PC-3 (cell line): ENCODE measurements at regions not wholly inside any gene's neighbourhood (a gene's known extent, or its start where the extent isn't known, plus 50 kb on each side); places are given as distances from the start of the nearest gene placed in this dataset.

ENCODE experiments used
- ATAC-seq: fragments of 200-7000 bp; cut with Tn5 transposase; 2 replicates; pipeline ENCODE4 v1.9.1; 2020; ENCODE audit warnings: mild to moderate bottlenecking, moderate library complexity
- BruUV-seq: library from RNA; stranded (reverse); fragments of 400-500 nt; replicated peaks from 2 replicates; lab custom pipeline; 2021; lab: Mats Ljungman, UMichigan
- CTCF ChIA-PET: fragments of 300-600 bp; sonication (Branson Sonifier 250); formaldehyde crosslinking; loops from one replicate; lab custom pipeline; 2022; ENCODE audit warnings: antibody characterized with exemption; lab: Charles Lee
- POLR2A ChIA-PET: fragments of 300-600 bp; sonication (Branson Sonifier 250); formaldehyde crosslinking; loops from one replicate; lab custom pipeline; 2022; ENCODE audit warnings: antibody characterized with exemption; ENCODE audit not compliant: unreplicated experiment; lab: Charles Lee
- DNase-seq: peaks from one replicate; pipeline ENCODE4 v3.0.0-alpha.2; 2015
- H2AFZ ChIP-seq: fragments of 300-600 bp; sonication (generic); 2 replicates; pipeline ENCODE4 v1.6.0; 2016; ENCODE audit warnings: antibody characterized with exemption, low read length
- H3F3A ChIP-seq: fragments of 300-600 bp; sonication (generic); one replicate; pipeline ENCODE4 v1.6.0; 2017; ENCODE audit warnings: antibody characterized with exemption, low read length, control low read depth, mild to moderate bottlenecking; ENCODE audit not compliant: unreplicated experiment
- H3K27ac ChIP-seq: fragments of 300-600 bp; sonication (generic); 2 replicates; pipeline ENCODE4 v1.5.1; 2016; ENCODE audit warnings: mild to moderate bottlenecking, low read length
- H3K27me3 ChIP-seq: fragments of 300-600 bp; sonication (generic); 2 replicates; pipeline ENCODE4 v1.6.1; 2016; ENCODE audit warnings: low read length, mixed read lengths
- H3K36me3 ChIP-seq: fragments of 300-600 bp; sonication (generic); 2 replicates; pipeline ENCODE4 v1.6.1; 2016; ENCODE audit warnings: low read depth, mixed run types, low read length, mixed read lengths
- H3K4me1 ChIP-seq: fragments of 300-600 bp; sonication (generic); 2 replicates; pipeline ENCODE4 v1.5.1; 2016; ENCODE audit warnings: low read length; ENCODE audit not compliant: insufficient read depth
- H3K4me2 ChIP-seq: fragments of 300-600 bp; sonication (generic); 2 replicates; pipeline ENCODE4 v1.6.0; 2016; ENCODE audit warnings: low read length
- H3K4me3 ChIP-seq: fragments of 300-600 bp; sonication (generic); 2 replicates; pipeline ENCODE4 v1.5.1; 2016; ENCODE audit warnings: mild to moderate bottlenecking, low read length, mixed read lengths
- H3K79me2 ChIP-seq: fragments of 300-600 bp; sonication (generic); 2 replicates; pipeline ENCODE4 v1.6.1; 2017; ENCODE audit warnings: low read length, mixed read lengths
- H3K9ac ChIP-seq: fragments of 300-600 bp; sonication (generic); 2 replicates; pipeline ENCODE4 v1.6.0; 2016; ENCODE audit warnings: mild to moderate bottlenecking, low read length
- H3K9me2 ChIP-seq: fragments of 300-600 bp; sonication (generic); replicated peaks from 2 replicates; pipeline ENCODE4 v1.6.1; 2016; ENCODE audit warnings: mixed run types, low read length, mixed read lengths
- H3K9me3 ChIP-seq: fragments of 300-600 bp; sonication (generic); 2 replicates; pipeline ENCODE4 v1.6.1; 2016; ENCODE audit warnings: low read length, mixed read lengths
- H4K20me1 ChIP-seq: fragments of 300-600 bp; sonication (generic); 2 replicates; pipeline ENCODE4 v1.6.1; 2016; ENCODE audit warnings: low read length, mixed read lengths
- CTCF ChIP-seq: fragments of 300-600 bp; sonication (generic); conservative IDR thresholded peaks from 2 replicates; pipeline ENCODE4 v1.5.1; 2017; ENCODE audit warnings: antibody characterized with exemption, low read depth, mild to moderate bottlenecking, low read length
- EZH2 ChIP-seq: fragments of 300-600 bp; sonication (generic); IDR thresholded peaks from one replicate; pipeline ENCODE4 v1.6.1; 2017; ENCODE audit warnings: antibody characterized with exemption, mild to moderate bottlenecking, low read length; ENCODE audit not compliant: unreplicated experiment
- EZH2phosphoT487 ChIP-seq: fragments of 300-600 bp; sonication (generic); IDR thresholded peaks from 2 replicates; pipeline ENCODE4 v1.6.1; 2018; ENCODE audit warnings: mild to moderate bottlenecking, antibody characterized with exemption, low read length, borderline replicate concordance
- intact Hi-C: fragments of 100-400 bp; cut with micrococcal nuclease; formaldehyde crosslinking; loops from 2 replicates; pipeline ENCODE4 v1.9.0; 2023

- BruUV-seq: no TSS peak
- Histone ChIP-seq H3K79me2 (no peaks in the 10 kb centered on the region), H3K27me3 (peaks cover 5% of the 10 kb centered on the region; the same call in 1 of the 2 replicates), H3K4me2 (no peak overlapping the region), H3K9me2 (no peaks in the 10 kb centered on the region), H3K4me1 (no peaks in the 10 kb centered on the region), H2AFZ (no peak overlapping the region), H3K4me3 (no peak overlapping the region), H3K9ac (no peak overlapping the region), H4K20me1 (no peaks in the 10 kb centered on the region), H3F3A (no peaks in the 10 kb centered on the region), H3K9me3 (no peaks in the 10 kb centered on the region), H3K27ac (no peak overlapping the region), H3K36me3 (no peaks in the 10 kb centered on the region)
- intact Hi-C loops: no loop called here
- TF ChIP-seq CTCF (no peak), EZH2 (no peak), EZH2phosphoT487 (no peak)
- CTCF ChIA-PET: no interaction called here
- DNase-seq: no peak
- no peak for ATAC-seq
- POLR2A ChIA-PET: no interaction called here
Observed at GRCh38 chr16:82366462-82366861, 196.4 kb upstream of the MPHOSPH6 start.

GRCh38 chr16:82364690-82365089, 194.7 kb upstream of the MPHOSPH6 start:
- Histone ChIP-seq H3K9me2 (no peaks in the 10 kb centered on the region), H3K36me3 (no peaks in the 10 kb centered on the region), H3K9ac (no peak overlapping the region), H3K27me3 (peaks cover 5% of the 10 kb centered on the region; the same call in 1 of the 2 replicates), H3F3A (no peaks in the 10 kb centered on the region), H3K4me2 (no peak overlapping the region), H2AFZ (no peak overlapping the region), H3K79me2 (no peaks in the 10 kb centered on the region), H3K9me3 (no peaks in the 10 kb centered on the region), H3K4me1 (no peaks in the 10 kb centered on the region), H3K27ac (no peak overlapping the region), H3K4me3 (no peak overlapping the region), H4K20me1 (no peaks in the 10 kb centered on the region)
- ChIA-PET POLR2A (no interaction called here), CTCF (no interaction called here)
- BruUV-seq: no TSS peak
- intact Hi-C loops: no loop called here
- ATAC-seq (no peak), DNase-seq (no peak)
- TF ChIP-seq EZH2phosphoT487 (no peak), CTCF (no peak), EZH2 (no peak)

- Histone ChIP-seq H3K9me2 (no peaks in the 10 kb centered on the region), H3K9me3 (no peaks in the 10 kb centered on the region), H3K27ac (no peak overlapping the region), H3K27me3 (peaks cover 5% of the 10 kb centered on the region; the same call in 1 of the 2 replicates), H2AFZ (no peak overlapping the region), H3F3A (no peaks in the 10 kb centered on the region), H3K36me3 (no peaks in the 10 kb centered on the region), H3K9ac (no peak overlapping the region), H4K20me1 (no peaks in the 10 kb centered on the region), H3K4me2 (no peak overlapping the region), H3K4me3 (no peak overlapping the region), H3K79me2 (no peaks in the 10 kb centered on the region), H3K4me1 (no peaks in the 10 kb centered on the region)
- CTCF ChIA-PET: no interaction called here
- TF ChIP-seq EZH2: no peak
- TF ChIP-seq CTCF: no peak
- TF ChIP-seq EZH2phosphoT487: no peak
- ATAC-seq (no peak), DNase-seq (no peak)
- intact Hi-C loops: no loop called here
- no TSS peak for BruUV-seq
- POLR2A ChIA-PET: no interaction called here
Observed at GRCh38 chr16:82363026-82363816, 193.2 kb upstream of the MPHOSPH6 start.
